GM10248 (cell line): ENCODE measurements at regions not wholly inside any gene's neighbourhood (a gene's known extent, or its start where the extent isn't known, plus 50 kb on each side); places are given as distances from the start of the nearest gene placed in this dataset.
"Not testable (repeated sequence)": the region's sequence is repeated elsewhere in the genome, so short reads cannot be mapped to it uniquely, and the experiment has no call there.

ENCODE experiments used
- CTCF ChIA-PET: fragments of 300-600 bp; sonication (Branson Sonifier 250); formaldehyde crosslinking; extraction: SDS; loops from one replicate; lab custom pipeline; 2021; ENCODE audit warnings: antibody characterized with exemption; lab: Yijun Ruan, JAX
- POLR2A ChIA-PET: fragments of 350-650 bp; sonication (Branson Sonifier 250); formaldehyde crosslinking; extraction: SDS; loops from one replicate; lab custom pipeline; 2020; ENCODE audit warnings: antibody characterized with exemption; lab: Yijun Ruan, JAX
- DNase-seq: peaks from one replicate; pipeline ENCODE4 v3.0.0; 2012; ENCODE audit errors: extremely low spot score
- TF ChIP-seq, protein P1 (sequence below): IDR thresholded peaks from 2 replicates; pipeline ENCODE4 v1.5.1; 2012; ENCODE audit warnings: mild to moderate bottlenecking, low read depth; ENCODE audit errors: extremely low read depth, missing control alignments, control extremely low read depth

DNA sequence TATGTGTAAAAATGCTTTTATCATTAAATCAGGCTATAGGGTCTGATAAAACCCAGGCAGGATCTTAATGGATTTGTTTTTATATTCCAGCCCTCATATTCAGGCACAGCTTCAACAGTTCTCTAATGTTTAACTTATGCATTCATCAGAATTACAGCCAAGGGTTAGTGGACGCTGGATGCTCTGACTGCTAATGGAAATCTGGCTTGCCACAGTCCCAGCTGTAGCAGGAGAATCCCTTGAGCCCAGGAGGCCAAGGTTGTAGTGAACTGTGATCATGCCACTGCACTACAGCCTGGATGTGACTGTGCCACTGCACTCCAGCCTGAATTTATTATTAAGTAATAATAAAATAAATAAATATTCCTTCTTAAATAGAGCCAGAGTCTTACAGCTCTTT lies 98.0 kb downstream of the SLC25A46 start:
- TF ChIP-seq, protein P1, sequence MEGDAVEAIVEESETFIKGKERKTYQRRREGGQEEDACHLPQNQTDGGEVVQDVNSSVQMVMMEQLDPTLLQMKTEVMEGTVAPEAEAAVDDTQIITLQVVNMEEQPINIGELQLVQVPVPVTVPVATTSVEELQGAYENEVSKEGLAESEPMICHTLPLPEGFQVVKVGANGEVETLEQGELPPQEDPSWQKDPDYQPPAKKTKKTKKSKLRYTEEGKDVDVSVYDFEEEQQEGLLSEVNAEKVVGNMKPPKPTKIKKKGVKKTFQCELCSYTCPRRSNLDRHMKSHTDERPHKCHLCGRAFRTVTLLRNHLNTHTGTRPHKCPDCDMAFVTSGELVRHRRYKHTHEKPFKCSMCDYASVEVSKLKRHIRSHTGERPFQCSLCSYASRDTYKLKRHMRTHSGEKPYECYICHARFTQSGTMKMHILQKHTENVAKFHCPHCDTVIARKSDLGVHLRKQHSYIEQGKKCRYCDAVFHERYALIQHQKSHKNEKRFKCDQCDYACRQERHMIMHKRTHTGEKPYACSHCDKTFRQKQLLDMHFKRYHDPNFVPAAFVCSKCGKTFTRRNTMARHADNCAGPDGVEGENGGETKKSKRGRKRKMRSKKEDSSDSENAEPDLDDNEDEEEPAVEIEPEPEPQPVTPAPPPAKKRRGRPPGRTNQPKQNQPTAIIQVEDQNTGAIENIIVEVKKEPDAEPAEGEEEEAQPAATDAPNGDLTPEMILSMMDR: no peak
- CTCF ChIA-PET: interaction anchor here (0.9 to 1.0 kb wide), 2 partner anchors 10 to 22 kb away, joined by 3 read pairs; no protein-coding TSS in a partner anchor
- DNase-seq: no peak
- POLR2A ChIA-PET: no interaction called here

DNA sequence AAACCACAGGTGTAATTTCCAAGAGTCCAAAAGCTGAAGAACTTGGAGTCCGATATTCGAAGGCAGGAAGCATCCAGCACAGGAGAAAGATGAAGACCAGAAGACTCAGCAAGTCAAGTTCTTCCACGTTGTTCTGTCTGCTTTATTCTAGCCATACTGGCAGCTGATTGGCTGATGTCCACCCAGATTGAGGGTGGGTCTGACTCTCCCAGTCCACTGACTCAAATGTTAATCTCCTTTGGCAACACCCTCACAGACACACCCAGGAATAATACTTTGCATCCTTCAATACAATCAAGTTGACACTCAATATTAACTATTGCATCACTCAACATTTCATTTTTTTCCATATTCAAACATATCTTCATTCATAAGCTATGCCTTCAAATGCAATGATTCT lies 99.5 kb downstream of the SLC25A46 start:
- CTCF ChIA-PET: interaction anchor here (1.3 kb wide), 1 partner anchor 9 kb away, joined by 3 read pairs; no protein-coding TSS in a partner anchor
- POLR2A ChIA-PET, DNase-seq: not testable (repeated sequence)

DNA sequence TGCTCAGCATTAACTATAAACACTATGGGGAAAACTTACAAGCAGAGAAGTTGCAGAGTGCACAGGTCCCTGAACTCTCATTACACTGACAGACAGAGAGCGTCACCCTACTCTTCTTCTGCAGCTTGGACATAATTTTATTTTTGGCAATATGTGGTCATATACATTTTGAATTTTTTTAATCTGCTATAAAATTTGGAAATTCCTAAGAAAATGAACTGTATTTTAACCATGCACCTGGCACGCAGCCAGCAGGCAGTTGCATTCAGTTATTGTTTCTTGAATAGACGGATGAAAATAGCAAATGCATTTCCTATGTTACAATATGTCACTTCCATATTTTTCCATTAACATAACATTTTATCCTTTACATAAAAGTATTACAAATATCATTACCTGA lies 100.2 kb downstream of the SLC25A46 start:
- POLR2A ChIA-PET: no interaction called here
- TF ChIP-seq, protein P1: no peak
- DNase-seq: no peak
- CTCF ChIA-PET: no interaction called here

DNA sequence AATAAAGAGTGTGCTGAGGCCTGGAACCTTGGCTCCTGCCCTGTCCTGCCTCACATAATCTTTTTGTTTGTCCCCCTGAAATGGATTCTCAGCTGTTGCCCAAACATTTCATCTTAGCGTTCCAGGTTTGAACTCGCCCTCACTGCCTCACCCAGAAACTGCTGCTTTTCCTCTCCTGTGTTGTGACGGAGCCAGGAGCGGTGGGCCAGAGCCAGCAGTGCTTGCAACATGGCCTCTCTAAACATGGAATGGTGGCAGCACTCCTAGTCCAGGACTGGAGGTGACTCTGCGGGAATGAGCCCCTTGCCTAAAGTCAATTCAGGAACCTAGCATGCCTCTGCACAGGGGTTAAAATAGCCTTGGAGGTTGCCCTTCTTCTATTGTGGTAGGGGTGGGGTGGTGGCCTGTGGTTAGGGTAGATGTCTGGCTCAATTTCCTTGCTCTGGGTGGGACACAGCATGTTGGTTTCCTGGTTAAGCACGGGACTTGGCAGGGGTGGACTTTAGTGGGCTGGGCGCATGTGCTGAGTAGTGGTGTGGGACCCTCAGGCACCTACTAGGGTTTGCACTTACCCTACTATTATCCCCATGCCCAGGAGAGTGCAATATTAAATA lies 101.6 kb downstream of the SLC25A46 start:
- POLR2A ChIA-PET: no interaction called here
- TF ChIP-seq, protein P1: no peak
- CTCF ChIA-PET: no interaction called here
- DNase-seq: no peak

DNA sequence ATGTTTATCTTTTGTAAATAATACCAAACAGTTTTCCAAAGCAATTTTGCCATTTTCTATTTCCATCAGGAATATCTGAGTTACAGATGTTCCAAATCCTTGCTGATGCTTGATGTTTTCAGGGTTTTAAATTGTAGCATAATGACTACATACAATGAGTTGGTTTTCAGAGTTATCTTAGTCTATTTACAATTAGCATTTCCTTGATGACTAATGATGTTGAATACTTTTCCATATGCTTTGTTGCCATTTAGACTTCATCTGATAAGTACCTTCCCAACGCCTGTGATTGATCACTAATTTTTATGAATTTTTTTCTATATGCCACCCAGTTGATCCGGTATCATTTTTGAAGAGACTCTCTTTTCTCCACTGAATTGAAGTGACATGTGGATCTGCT lies 102.3 kb downstream of the SLC25A46 start:
- TF ChIP-seq, protein P1: no peak
- ChIA-PET POLR2A (no interaction called here), CTCF (no interaction called here)
- DNase-seq: no peak

- CTCF ChIA-PET: no interaction called here
- no peak for DNase-seq
- TF ChIP-seq, protein P1: no peak
- POLR2A ChIA-PET: no interaction called here
These were observed 104.1 kb downstream of the SLC25A46 start for GRCh38 chr5:110842948-110843347.

DNA sequence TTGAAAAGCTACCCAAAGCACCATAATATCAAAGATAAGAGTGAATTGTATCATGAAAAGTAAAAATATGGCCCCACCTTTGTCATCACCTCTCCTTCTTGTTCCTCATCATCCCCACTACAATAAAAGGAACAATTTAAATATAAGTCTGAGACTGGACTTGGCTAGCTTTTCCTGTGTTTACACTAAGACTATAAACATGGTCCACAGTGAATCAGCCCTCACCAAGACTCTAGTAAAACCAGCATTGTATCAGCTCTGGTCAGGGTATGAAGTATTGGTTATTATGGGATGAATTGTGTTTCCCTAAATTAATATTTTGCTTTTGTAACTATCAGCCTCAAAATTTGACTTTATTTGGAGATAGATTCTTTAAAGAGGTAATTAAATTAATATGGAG lies 105.4 kb downstream of the SLC25A46 start:
- CTCF ChIA-PET: interaction anchor here (1.9 kb wide), 1 partner anchor 21 kb away, joined by 5 read pairs; no protein-coding TSS in a partner anchor
- no peak for DNase-seq
- POLR2A ChIA-PET: no interaction called here
- TF ChIP-seq, protein P1: no peak
